ENCODE measurements at regions not wholly inside any gene's neighbourhood (a gene's known extent, or its start where the extent isn't known, plus 50 kb on each side); places are given as distances from the start of the nearest gene placed in this dataset.

GRCh38 chr5:44884036-44884435 is 75.3 kb downstream of the MRPS30 start:
- FAIRE-seq = no peak
- no peak for DNase-seq (ENCODE audit: low read depth, low spot score)
- no peak overlapping the region for H3K9ac ChIP-seq (ENCODE audit: control insufficient read depth, extremely low read depth, insufficient read depth, low read length)

GRCh38 chr5:44885903-44886302 is 77.2 kb downstream of the MRPS30 start:
- Histone ChIP-seq H3K9ac (ENCODE audit: control insufficient read depth, extremely low read depth, insufficient read depth, low read length) (peak overlapping the region; percentile 4), H3K4me3 (ENCODE audit: control insufficient read depth in 2 of 3, extremely low read depth in 1 of 3, insufficient read depth in 2 of 3, low read depth in 1 of 3, low read length in 3 of 3) (no peak overlapping the region), H3K79me2 (ENCODE audit: control insufficient read depth, insufficient read depth, low read length) (no peaks in the 10 kb centered on the region), H3K27ac (ENCODE audit: control insufficient read depth, insufficient read depth, low read length) (peak overlapping the region; percentile 49), H3K9me3 (ENCODE audit: control insufficient read depth, low read depth, low read length) (no peaks in the 10 kb centered on the region), H3K4me1 (ENCODE audit: control insufficient read depth, extremely low read depth, insufficient read depth, low read length) (peaks cover 3% of the 10 kb centered on the region), H3K9me1 (ENCODE audit: control insufficient read depth, extremely low read depth, insufficient read depth, low read length) (no peaks in the 10 kb centered on the region), H3K4me2 (ENCODE audit: control insufficient read depth, extremely low read depth, insufficient read depth, low read depth, low read length) (no peak overlapping the region), H3K27me3 (ENCODE audit: control insufficient read depth, extremely low read depth, insufficient read depth, low read length) (no peaks in the 10 kb centered on the region), H2AFZ (ENCODE audit: control insufficient read depth, low read length) (peak overlapping the region; percentile 65), H3K36me3 (ENCODE audit: control insufficient read depth in 2 of 2, extremely low read depth in 1 of 2, insufficient read depth in 2 of 2, low read length in 2 of 2) (no peaks in the 10 kb centered on the region), H4K20me1 (ENCODE audit: control insufficient read depth, extremely low read depth, insufficient read depth, low read length) (no peaks in the 10 kb centered on the region)
- dilution Hi-C loops (cut with MboI; ENCODE audit: extremely low pct_ligation_motif_present, low sequenced_read_pairs) = no loop called here
- TF ChIP-seq CTCF (optimal IDR thresholded peaks at IDR 0.05 in 1 of 3, IDR thresholded peaks at IDR 0.05 in 1 of 3, conservative IDR thresholded peaks at IDR 0.05 in 1 of 3; ENCODE audit: extremely low read depth in 1 of 3, insufficient read depth in 2 of 3, low read length in 3 of 3) = no peak
- no peak for TF ChIP-seq EZH2 (IDR thresholded peaks at IDR 0.05; ENCODE audit: low read length)
- FAIRE-seq (no peak), DNase-seq (ENCODE audit: low read depth, low spot score) (no peak)

More at GRCh38 chr5:44884036-44884435, 75.3 kb downstream of the MRPS30 start:
- Histone ChIP-seq H3K27ac (ENCODE audit: control insufficient read depth, insufficient read depth, low read length) (no peak overlapping the region), H3K9me3 (ENCODE audit: control insufficient read depth, low read depth, low read length) (no peaks in the 10 kb centered on the region), H3K79me2 (ENCODE audit: control insufficient read depth, insufficient read depth, low read length) (no peaks in the 10 kb centered on the region), H4K20me1 (ENCODE audit: control insufficient read depth, extremely low read depth, insufficient read depth, low read length) (no peaks in the 10 kb centered on the region), H3K4me1 (ENCODE audit: control insufficient read depth, extremely low read depth, insufficient read depth, low read length) (peaks cover 3% of the 10 kb centered on the region), H3K27me3 (ENCODE audit: control insufficient read depth, extremely low read depth, insufficient read depth, low read length) (no peaks in the 10 kb centered on the region), H3K36me3 (ENCODE audit: control insufficient read depth in 2 of 2, extremely low read depth in 1 of 2, insufficient read depth in 2 of 2, low read length in 2 of 2) (no peaks in the 10 kb centered on the region), H2AFZ (ENCODE audit: control insufficient read depth, low read length) (no peak overlapping the region), H3K4me2 (ENCODE audit: control insufficient read depth, extremely low read depth, insufficient read depth, low read depth, low read length) (no peak overlapping the region), H3K4me3 (ENCODE audit: control insufficient read depth in 2 of 3, extremely low read depth in 1 of 3, insufficient read depth in 2 of 3, low read depth in 1 of 3, low read length in 3 of 3) (no peak overlapping the region), H3K9me1 (ENCODE audit: control insufficient read depth, extremely low read depth, insufficient read depth, low read length) (no peaks in the 10 kb centered on the region)
- dilution Hi-C loops (cut with MboI; ENCODE audit: extremely low pct_ligation_motif_present, low sequenced_read_pairs) = no loop called here
- TF ChIP-seq EZH2 (IDR thresholded peaks at IDR 0.05; ENCODE audit: low read length) = no peak
- no peak for TF ChIP-seq CTCF (optimal IDR thresholded peaks at IDR 0.05 in 1 of 3, IDR thresholded peaks at IDR 0.05 in 1 of 3, conservative IDR thresholded peaks at IDR 0.05 in 1 of 3; ENCODE audit: extremely low read depth in 1 of 3, insufficient read depth in 2 of 3, low read length in 3 of 3)
